ENCODE measurements at regions not wholly inside any gene's neighbourhood (a gene's known extent, or its start where the extent isn't known, plus 50 kb on each side); places are given as distances from the start of the nearest gene placed in this dataset.
A peak's percentile ranks its signal among the peaks of the same experiment; 100 is the strongest.

DNA sequence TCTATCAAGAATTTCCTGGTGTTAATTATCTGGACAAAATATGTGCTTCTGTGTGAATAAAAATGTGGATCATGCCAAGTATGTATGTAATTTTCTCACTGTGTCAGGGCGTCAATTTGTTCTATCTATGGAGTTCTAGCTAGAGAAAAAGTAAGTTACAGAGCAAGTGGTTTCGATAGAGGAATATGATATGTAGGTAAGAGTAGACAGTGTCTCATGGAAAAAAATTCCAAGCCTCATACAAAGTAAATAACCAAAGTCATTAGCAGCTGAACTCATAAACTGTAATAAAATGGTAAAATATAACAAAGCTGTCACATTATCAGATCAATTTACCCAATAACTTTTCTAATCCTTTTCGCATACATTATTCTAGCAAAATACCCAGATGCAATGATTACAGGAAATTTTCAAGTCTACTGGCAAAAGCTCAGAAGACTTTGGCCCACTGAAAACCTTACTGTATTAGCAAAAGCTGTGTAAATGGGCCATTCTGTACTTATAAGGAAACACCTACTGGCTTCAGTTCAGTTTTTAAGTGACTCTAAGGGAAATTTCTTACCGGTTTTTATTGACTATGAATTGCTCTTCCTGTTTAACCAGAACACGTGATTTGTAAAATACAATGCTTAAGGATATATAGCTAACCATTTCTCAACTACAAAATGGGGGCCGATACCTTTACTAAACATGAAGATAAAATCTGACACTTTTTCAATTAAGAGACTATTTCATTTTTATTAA, 121.0 kb upstream of the ARSJ start:
- Histone ChIP-seq H2AFZ (ENCODE audit: low read length) (no peak overlapping the region), H3K9ac (ENCODE audit: insufficient read depth, low read length) (no peak overlapping the region), H3K9me3 (ENCODE audit: control insufficient read depth, insufficient read depth, low read depth, low read length) (no peaks in the 10 kb centered on the region), H3K36me3 (ENCODE audit: control insufficient read depth, insufficient read depth, low read length) (no peaks in the 10 kb centered on the region), H4K20me1 (ENCODE audit: control insufficient read depth, extremely low read depth, insufficient read depth, low read length) (no peaks in the 10 kb centered on the region), H3K4me1 (ENCODE audit: control insufficient read depth, extremely low read depth, insufficient read depth, low read length) (no peaks in the 10 kb centered on the region), H3K27me3 (ENCODE audit: control insufficient read depth, insufficient read depth, low read length) (no peaks in the 10 kb centered on the region), H3K27ac (ENCODE audit: insufficient read depth, low read length) (no peak overlapping the region), H3K79me2 (ENCODE audit: control insufficient read depth, insufficient read depth, low read length) (no peaks in the 10 kb centered on the region), H3K4me3 (replicated peaks in 1 of 4; ENCODE audit: control extremely low read depth in 1 of 4, insufficient read depth in 1 of 4, low read depth in 3 of 4, low read length in 4 of 4) (no peak overlapping the region), H3K4me2 (ENCODE audit: extremely low read depth, insufficient read depth, low read length) (no peak overlapping the region)
- TF ChIP-seq EZH2 (IDR thresholded peaks at IDR 0.05; ENCODE audit: low read length, missing control alignments) (no peak), CTCF (conservative IDR thresholded peaks at IDR 0.05 in 1 of 2, IDR thresholded peaks at IDR 0.05 in 1 of 2; ENCODE audit: low read depth in 1 of 2, low read length in 2 of 2) (no peak)
- DNase-seq (ENCODE audit: low read depth in 2 of 2) = no peak

DNA sequence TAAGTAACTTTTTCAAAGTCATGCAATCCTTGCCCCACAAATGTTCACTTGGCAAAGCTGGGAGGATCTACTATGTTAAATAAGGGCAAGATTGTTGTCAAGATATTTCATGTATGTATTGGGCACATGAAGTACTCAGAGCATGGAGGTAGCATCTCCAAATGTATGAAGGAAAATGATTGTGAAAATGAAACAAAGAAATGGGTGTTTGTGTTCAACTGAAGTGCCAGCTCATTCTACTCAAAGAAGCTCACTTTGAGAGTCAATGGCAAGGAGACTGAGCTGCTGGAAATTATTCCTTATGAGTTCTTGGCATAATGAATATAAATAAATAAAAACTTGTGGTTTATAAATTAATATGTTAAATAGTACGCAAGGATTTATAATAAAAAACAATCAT, 124.5 kb upstream of the ARSJ start:
- Histone ChIP-seq H3K79me2 (ENCODE audit: control insufficient read depth, insufficient read depth, low read length) (no peaks in the 10 kb centered on the region), H3K4me2 (ENCODE audit: extremely low read depth, insufficient read depth, low read length) (no peak overlapping the region), H3K27ac (ENCODE audit: insufficient read depth, low read length) (no peak overlapping the region), H3K9me3 (ENCODE audit: control insufficient read depth, insufficient read depth, low read depth, low read length) (no peaks in the 10 kb centered on the region), H3K9ac (ENCODE audit: insufficient read depth, low read length) (no peak overlapping the region), H3K4me1 (ENCODE audit: control insufficient read depth, extremely low read depth, insufficient read depth, low read length) (no peaks in the 10 kb centered on the region), H3K36me3 (ENCODE audit: control insufficient read depth, insufficient read depth, low read length) (no peaks in the 10 kb centered on the region), H3K27me3 (ENCODE audit: control insufficient read depth, insufficient read depth, low read length) (no peaks in the 10 kb centered on the region), H2AFZ (ENCODE audit: low read length) (peak overlapping the region; percentile 6), H3K4me3 (replicated peaks in 1 of 4; ENCODE audit: control extremely low read depth in 1 of 4, insufficient read depth in 1 of 4, low read depth in 3 of 4, low read length in 4 of 4) (no peak overlapping the region), H4K20me1 (ENCODE audit: control insufficient read depth, extremely low read depth, insufficient read depth, low read length) (no peaks in the 10 kb centered on the region)
- DNase-seq (ENCODE audit: low read depth in 2 of 2) = no peak
- no peak for TF ChIP-seq EZH2 (IDR thresholded peaks at IDR 0.05; ENCODE audit: low read length, missing control alignments)
- no peak for TF ChIP-seq CTCF (conservative IDR thresholded peaks at IDR 0.05 in 1 of 2, IDR thresholded peaks at IDR 0.05 in 1 of 2; ENCODE audit: low read depth in 1 of 2, low read length in 2 of 2)

DNA sequence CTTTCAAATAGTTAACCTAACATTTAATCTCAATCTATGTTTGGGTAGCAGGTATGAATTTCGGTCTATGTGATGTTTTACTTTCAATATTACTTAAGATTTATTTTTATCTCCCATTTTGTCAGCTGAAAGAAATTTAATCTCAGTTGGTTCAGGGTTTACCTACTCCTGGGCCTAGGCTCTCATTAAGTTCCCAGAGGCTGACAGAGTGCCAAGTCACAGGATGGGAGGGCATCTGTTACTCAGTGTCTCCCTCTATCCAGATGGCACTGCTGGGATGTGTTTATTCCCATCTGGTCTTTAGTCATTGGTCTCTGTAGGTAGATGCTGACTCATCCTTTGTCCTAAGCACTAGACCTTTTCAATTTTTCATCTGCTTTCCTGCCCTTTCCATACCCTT, 129.4 kb upstream of the ARSJ start:
- H3K4me3 ChIP-seq (replicated peaks in 1 of 4; ENCODE audit: control extremely low read depth in 1 of 4, insufficient read depth in 1 of 4, low read depth in 3 of 4, low read length in 4 of 4) = no peak overlapping the region
- no peak overlapping the region for H3K4me2 ChIP-seq (ENCODE audit: extremely low read depth, insufficient read depth, low read length)
- no peaks in the 10 kb centered on the region for H4K20me1 ChIP-seq (ENCODE audit: control insufficient read depth, extremely low read depth, insufficient read depth, low read length)
- peak overlapping the region; percentile 12 for H2AFZ ChIP-seq (ENCODE audit: low read length)
- H3K9ac ChIP-seq (ENCODE audit: insufficient read depth, low read length) = no peak overlapping the region
- no peaks in the 10 kb centered on the region for H3K79me2 ChIP-seq (ENCODE audit: control insufficient read depth, insufficient read depth, low read length)
- no peaks in the 10 kb centered on the region for H3K9me3 ChIP-seq (ENCODE audit: control insufficient read depth, insufficient read depth, low read depth, low read length)
- H3K27me3 ChIP-seq (ENCODE audit: control insufficient read depth, insufficient read depth, low read length) = no peaks in the 10 kb centered on the region
- no peak overlapping the region for H3K27ac ChIP-seq (ENCODE audit: insufficient read depth, low read length)
- DNase-seq (ENCODE audit: low read depth in 2 of 2) = peak; percentile 11 to 60
- H3K4me1 ChIP-seq (ENCODE audit: control insufficient read depth, extremely low read depth, insufficient read depth, low read length) = no peaks in the 10 kb centered on the region
- no peaks in the 10 kb centered on the region for H3K36me3 ChIP-seq (ENCODE audit: control insufficient read depth, insufficient read depth, low read length)
- TF ChIP-seq CTCF (conservative IDR thresholded peaks at IDR 0.05 in 1 of 2, IDR thresholded peaks at IDR 0.05 in 1 of 2; ENCODE audit: low read depth in 1 of 2, low read length in 2 of 2) = no peak
- no peak for TF ChIP-seq EZH2 (IDR thresholded peaks at IDR 0.05; ENCODE audit: low read length, missing control alignments)

Data from fibroblast of lung (primary cell).